HG02588 (cell line): ENCODE measurements at regions not wholly inside any gene's neighbourhood (a gene's known extent, or its start where the extent isn't known, plus 50 kb on each side); places are given as distances from the start of the nearest gene placed in this dataset.
"Not testable (repeated sequence)": the region's sequence is repeated elsewhere in the genome, so short reads cannot be mapped to it uniquely, and the experiment has no call there.

Source experiments
- ATAC-seq: cut with Tn5 transposase; IDR thresholded peaks from one replicate; pipeline ENCODE4 v1.9.1; 2021; ENCODE audit warnings: mild to moderate bottlenecking, moderate library complexity; ENCODE audit not compliant: unreplicated experiment

GRCh38 chr2:187206471-187206870 is 241.6 kb downstream of the CALCRL start:
- no peak for ATAC-seq

- ATAC-seq, result no peak
These were observed 242.0 kb downstream of the CALCRL start for GRCh38 chr2:187206071-187206470.

DNA sequence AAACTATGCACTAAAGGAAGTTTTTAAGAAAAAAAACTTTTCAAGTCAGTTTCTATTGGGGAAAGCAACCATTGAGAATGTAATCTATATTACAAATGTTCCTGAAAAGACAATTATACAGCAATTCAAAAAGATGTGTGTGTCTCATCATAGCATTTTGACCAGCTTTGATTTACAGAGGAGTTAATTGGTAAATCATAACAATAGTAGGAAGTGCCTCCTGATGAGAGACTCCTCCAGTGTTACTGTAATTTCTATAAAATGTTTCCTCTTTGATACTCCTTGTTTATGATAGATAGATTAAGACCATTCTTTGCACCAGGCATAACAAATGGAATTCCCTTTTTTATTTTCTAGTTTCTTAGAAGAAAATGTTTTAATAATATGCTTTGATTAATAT is 249.9 kb downstream of the CALCRL start:
- no peak for ATAC-seq

DNA sequence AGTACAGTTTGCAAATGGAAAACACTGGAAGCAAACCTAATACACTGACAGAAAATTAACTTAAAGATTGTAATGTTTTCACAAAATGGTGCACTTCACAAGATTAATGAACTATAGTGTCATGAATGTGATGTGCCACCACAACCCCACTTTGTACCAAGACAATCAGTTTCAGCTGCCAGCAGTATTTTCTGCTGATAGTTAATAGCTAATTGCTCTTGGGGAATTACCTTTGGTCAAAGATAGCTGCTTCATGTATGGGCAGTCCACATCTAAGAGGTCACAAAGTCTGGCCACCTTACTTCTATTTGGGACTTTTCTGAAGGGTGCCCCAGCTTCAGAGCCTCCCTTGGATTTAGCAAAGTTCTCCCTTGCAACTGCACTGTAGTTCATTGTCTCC is 254.0 kb downstream of the CALCRL start:
- no peak for ATAC-seq

DNA sequence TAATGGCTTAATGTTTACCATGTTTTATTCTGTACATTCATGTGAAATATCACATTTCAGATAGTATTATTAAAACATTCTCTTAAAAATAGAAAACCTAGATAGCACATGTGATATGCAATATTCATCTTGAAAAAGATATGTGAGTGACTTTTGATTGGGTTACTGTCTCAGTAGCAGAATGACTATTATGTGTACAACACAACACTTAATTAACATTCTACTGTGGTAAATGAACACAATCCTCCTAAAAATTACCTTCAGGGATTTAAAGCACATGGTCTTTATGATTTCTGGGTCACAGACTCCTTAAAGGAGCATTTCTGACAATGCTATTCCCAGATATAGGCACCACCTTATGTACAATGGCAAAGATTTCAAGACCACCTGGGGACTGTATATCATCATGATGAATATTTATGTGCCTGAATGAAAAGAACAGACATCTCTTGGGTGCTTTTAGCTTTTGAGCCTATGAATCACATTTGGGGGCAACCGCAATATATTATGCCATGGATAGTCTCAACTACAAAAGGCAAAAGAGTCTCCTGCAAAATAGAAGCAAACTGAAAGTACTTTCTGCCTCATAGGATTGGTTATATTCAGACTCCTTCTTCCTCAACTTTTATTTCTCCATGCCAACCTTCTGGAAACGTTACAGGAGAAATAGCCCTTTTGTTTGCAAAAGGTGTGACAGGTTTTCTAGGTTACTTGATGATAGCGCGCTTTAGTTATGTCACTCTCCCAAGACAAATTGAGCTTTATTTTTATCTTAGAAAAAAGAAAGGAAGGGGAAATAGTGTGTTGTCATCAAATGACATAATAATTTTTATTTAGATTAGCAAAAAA is 259.0 kb downstream of the CALCRL start:
- ATAC-seq, result no peak

- ATAC-seq, result no peak
These were observed 260.5 kb downstream of the CALCRL start for GRCh38 chr2:187187519-187187918.

GRCh38 chr2:187180529-187180928 is 267.5 kb downstream of the CALCRL start:
- no peak for ATAC-seq

- ATAC-seq, result not testable (repeated sequence)
These were observed 269.2 kb downstream of the CALCRL start for GRCh38 chr2:187178876-187179275.

DNA sequence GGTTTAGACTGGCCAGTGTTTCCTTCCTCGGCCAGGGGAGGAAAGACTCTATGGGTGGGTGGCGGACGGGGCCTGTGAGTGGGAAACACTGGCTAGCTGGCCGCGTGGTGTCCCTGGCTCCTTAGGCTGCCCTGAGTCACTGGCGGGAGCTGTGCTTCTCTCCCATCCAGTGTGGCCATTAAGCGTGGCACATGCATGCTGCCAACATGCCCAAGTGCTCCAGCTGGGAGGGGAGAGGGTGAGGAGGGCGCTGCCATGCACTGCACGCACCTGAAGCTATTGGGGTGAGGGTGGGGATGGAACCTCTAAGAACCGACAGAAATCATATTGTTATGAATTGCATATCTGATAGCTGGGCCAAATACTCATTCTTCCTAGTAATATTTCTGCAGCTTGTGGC is 270.8 kb downstream of the CALCRL start:
- ATAC-seq, result no peak

GRCh38 chr2:187174582-187174981 is 273.5 kb downstream of the CALCRL start:
- ATAC-seq, result no peak

- no peak for ATAC-seq
These were observed 276.7 kb downstream of the CALCRL start for GRCh38 chr2:187171318-187171717.

DNA sequence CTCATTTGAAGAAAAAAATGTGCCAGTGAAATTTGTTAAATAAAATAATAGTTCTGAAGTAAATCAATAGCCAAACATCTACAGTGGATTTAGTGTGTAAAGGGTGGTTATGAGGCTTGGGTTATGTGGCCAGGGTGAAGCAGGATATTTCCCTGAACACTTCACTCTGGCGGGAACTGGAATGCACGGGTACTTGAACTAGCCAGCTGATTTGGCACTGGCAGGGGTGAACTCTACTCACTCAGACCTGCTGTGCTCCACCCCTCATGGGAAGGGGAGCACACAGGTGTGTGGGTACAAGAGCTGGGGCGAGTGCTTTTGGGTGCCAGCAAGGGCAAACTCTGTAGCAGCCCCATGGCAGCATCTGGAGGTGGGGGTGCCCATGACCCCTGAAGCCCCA is 278.2 kb downstream of the CALCRL start:
- no peak for ATAC-seq

DNA sequence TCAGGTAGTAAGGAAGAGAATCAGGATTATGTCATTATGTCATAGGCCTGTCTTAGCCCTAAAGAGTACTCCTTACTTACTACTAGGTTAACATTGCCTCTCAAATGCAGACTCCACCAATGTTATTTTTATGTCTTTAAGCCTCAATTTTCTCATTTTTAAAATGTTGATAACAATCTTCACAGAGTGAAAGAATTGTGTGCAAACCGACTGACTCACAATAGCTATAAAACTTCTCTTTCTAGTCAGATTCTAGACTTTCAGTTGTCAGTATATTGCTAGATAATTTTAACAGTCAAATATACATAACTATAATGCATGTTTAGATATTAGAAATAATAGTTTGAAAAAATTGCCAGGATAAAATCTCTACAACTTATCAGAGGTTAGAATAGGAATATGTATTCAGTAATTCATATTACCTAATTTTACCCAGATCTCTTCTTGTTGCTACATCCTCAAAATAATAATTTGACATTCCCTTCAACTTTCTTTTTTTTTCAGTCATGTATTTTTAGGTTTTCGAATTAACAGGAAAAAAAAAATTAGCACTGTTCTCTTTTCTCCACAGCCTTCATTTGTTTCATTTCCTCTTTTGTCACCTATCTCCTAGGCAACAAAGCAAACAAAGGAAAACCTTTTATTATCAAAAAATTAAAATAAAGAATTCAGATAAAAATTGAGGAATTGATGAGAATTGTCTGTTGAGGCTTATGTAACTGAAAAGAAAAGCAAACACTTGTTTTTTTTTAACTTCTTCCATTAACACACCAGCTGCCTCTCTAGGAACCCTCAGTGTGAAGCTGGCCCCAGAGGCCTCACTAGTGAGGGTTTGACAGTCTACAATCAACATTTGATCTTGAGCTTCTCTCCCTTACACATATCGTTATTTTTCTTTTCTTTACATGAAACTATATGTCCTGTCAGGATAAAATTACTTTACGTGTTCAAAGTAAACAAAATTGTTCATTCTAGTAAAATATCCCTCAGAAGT is 279.0 kb downstream of the CALCRL start:
- ATAC-seq, result peak; percentile 73

GRCh38 chr2:187167491-187167890 is 280.6 kb downstream of the CALCRL start:
- no peak for ATAC-seq

DNA sequence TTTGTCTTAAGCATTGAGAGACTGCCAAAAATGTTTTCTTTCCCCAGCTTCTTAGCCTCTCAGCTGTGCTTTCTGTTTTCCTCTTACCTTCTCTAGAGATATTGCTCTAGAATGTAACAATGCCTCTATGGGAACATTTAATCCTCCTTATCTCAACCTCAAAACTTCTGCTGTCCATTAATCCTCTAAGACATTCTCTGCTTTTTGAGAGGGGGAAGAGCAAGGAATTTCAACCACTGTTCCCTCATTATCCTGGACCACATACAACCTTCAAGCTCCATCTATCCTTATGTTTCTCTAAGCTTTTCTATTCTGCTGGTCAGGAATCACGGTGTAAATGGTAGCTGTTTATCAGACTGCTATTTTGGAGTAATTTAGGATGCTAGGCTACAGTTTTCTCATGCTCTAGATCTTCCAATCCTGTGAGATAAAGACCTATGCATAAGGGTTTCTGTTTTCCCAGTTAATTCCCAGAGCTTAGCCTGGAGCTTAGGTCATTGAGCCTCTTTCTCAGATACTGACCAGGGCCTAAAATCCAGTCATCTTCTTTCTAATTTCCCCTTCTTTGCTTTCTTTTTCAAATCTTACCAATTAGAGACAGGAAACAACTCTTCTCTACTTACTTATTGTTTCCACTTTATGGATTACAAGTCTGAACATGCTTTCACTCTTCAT is 282.0 kb downstream of the CALCRL start:
- ATAC-seq, result no peak

- no peak for ATAC-seq
These were observed 289.6 kb downstream of the CALCRL start for GRCh38 chr2:187158452-187158851.

DNA sequence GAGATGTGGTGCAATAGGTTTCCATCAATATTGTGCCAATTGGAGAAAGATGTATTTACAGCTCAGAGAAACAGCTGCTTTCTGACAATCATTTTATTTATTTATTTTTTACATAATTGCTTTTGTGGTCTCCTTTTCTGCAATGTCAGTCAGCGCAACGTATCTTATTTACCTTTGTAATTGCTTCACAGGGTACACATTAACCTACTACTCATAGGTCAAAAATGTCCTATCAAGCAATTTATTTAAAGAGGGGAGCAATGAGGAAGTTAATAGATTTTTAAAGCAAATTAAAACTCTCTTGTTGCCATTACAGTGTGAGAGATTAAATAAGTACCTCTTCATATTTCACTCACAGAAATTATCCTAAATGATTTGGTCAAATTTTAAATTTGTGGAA is 291.0 kb downstream of the CALCRL start:
- ATAC-seq, result no peak

DNA sequence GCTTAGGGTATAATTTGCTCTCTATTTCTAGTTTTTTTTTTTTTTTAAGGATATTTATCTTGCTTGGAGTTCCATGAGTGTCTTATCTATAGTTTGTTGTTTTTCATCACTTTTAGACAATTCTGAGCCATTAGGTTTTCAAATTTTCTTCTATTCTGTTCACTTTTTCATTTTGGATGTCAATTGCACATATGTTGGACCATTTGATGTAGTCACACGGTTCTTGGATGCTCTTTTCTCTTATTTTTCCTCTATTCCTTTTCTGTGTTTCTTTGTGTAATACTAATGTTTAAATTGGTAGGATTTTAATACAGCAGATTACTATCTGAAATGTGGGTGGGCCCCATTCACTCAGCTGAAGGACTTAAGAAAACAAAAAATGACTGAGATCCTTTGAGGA is 292.6 kb downstream of the CALCRL start:
- no peak for ATAC-seq

DNA sequence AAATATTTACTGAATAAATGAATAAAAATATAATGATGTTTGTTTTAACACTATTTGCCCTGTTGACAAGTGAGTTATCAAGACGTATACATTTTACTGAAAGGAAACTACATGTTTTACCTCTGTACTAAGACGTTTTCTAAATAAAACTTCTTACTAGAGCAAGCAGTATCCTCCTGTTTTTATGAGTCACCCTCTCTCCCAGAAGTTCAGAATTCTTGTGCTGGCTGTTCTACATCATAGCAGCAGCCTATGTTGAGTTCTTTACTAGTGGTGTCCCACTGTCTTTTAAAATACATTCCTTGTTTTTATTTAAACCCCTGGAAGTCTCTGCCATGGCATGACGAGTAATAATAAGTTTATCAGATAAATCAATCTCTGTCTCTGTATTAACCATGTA is 297.4 kb downstream of the CALCRL start:
- no peak for ATAC-seq

- no peak for ATAC-seq
These were observed 299.2 kb upstream of the ZSWIM2 start for GRCh38 chr2:187148059-187148714.

DNA sequence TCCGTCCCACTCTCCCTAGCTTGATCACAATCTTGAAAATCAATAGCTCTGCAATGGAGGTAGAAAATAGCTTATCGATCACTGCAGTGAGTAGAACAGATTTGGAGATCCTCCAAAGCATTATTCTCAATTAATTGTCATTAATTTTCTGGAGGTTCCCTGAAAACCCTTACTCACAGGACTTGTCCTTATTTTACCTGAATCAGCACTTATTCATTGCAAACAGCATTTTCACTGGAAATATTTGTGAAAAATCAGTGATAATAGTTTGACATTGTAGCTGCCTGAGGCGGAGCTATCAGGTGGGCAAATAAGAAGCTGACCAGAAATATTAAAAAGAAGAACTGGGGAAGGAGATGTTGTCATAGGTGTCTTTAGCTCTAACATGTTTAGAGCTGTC is 294.6 kb upstream of the ZSWIM2 start:
- no peak for ATAC-seq
